ENCODE measurements at regions not wholly inside any gene's neighbourhood (a gene's known extent, or its start where the extent isn't known, plus 50 kb on each side); places are given as distances from the start of the nearest gene placed in this dataset.

DNA sequence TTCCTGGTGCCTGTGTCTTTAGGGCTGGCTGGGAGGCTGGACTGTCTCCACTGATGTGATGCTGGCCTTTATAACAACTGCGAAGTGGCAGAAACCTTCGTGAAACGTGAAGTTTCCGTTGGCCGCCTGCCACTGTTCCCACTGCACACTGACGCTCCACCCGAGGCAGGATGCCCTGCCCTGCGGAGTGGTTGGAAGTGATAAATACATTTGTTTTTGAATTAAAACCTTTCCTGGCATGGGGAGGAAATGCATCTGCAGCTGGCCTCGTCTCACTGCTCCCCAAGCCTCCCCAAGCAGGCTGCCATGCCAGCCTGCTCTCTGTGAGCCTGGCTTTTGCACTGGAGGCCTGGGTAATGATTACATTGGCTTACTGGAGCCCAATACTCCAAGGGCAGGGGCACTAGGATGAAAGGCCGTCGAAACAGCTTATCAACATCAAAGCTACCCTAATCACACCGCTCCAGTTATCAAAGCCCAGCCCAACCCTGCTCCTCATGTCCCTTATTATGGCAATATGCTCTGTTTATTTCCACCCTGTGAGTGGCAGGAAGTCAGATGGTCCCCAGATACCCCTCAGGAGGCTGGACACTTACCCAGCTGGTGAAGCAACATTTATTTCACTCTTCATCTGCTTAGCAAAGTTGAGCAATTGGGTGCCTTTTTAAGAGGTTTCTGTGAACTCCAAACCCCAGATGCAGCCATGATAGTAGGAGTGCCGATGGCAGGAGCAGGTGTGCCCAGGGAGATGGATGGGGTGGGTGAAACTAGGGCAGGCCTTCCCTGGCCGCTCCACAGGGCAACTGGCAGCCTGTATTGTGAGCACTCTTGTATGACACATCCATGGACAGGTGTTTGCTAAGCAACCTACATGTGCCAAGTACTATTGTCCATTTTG lies 97.4 kb upstream of the ITGA6 start:
- H3K9me3 Mint-ChIP-seq: no peaks in the 10 kb centered on the region
- no peak overlapping the region for H3K4me3 Mint-ChIP-seq
- peaks cover 12% of the 10 kb centered on the region for H3K27me3 Mint-ChIP-seq (ENCODE audit: low read depth)
- H3K36me3 Mint-ChIP-seq (ENCODE audit: low read depth): no peaks in the 10 kb centered on the region
- H3K4me1 Mint-ChIP-seq: peaks cover 20% of the 10 kb centered on the region
- no peak overlapping the region for H3K27ac Mint-ChIP-seq
- TF ChIP-seq CTCF (IDR thresholded peaks at IDR 0.05; ENCODE audit: unreplicated experiment in 3 of 3): no peak

DNA sequence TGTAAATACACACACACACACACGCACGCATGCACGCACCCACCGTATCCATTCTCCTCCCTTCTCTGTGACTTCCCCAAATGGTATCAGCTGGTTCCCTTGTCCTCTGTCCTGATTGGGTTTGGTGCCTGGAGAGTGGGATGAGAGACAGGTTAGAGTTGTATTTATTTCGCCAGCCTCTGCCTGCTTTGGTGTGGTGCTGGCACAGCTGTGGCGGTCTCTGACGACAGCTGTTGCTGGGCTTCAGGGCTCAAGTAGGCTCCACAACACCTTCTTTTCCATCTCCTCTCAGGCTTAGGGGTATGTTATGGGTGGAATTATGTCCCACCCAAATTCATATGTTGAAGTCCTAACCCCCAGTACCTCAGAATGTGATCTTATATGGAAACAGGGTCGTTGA lies 94.9 kb upstream of the ITGA6 start:
- Mint-ChIP-seq H3K27ac (no peak overlapping the region), H3K27me3 (ENCODE audit: low read depth) (peaks cover 12% of the 10 kb centered on the region)

GRCh38 chr2:172333235-172333977 lies 94.0 kb upstream of the ITGA6 start:
- Mint-ChIP-seq H3K4me3 (no peak overlapping the region), H3K27ac (peak overlapping the region in 2 of 3 experiments; percentile 43 to 52), H3K4me1 (peaks cover 16% of the 10 kb centered on the region), H3K9me3 (no peaks in the 10 kb centered on the region), H3K27me3 (ENCODE audit: low read depth) (peaks cover 16% of the 10 kb centered on the region), H3K36me3 (ENCODE audit: low read depth) (no peaks in the 10 kb centered on the region)
- no peak for TF ChIP-seq CTCF (IDR thresholded peaks at IDR 0.05; ENCODE audit: unreplicated experiment in 3 of 3)

More for the DNA sequence above, 94.9 kb upstream of the ITGA6 start:
- TF ChIP-seq CTCF (IDR thresholded peaks at IDR 0.05; ENCODE audit: unreplicated experiment in 3 of 3): no peak
- no peaks in the 10 kb centered on the region for H3K36me3 Mint-ChIP-seq (ENCODE audit: low read depth)
- peaks cover 16% of the 10 kb centered on the region for H3K4me1 Mint-ChIP-seq
- no peak overlapping the region for H3K4me3 Mint-ChIP-seq
- no peaks in the 10 kb centered on the region for H3K9me3 Mint-ChIP-seq

DNA sequence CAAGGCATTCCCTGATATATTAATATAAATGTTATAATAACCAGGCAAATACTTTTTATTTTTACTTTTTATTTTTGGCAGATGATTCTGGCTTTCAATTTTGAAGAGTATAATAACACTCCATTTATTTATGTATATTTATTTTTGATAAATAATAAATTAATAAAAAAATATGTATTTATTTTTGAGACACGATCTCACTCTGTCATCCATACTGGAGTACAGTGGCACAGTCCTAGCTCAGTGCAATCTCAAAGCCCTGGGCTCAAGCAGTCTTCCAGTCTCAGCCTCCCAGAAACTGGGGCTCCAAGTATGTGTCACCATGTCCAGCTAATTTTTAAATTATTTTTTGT lies 93.4 kb upstream of the ITGA6 start:
- Mint-ChIP-seq H3K4me1 (peaks cover 19% of the 10 kb centered on the region), H3K9me3 (no peaks in the 10 kb centered on the region), H3K27ac (peak overlapping the region in 1 of 3 experiments; percentile 52), H3K27me3 (ENCODE audit: low read depth) (peaks cover 16% of the 10 kb centered on the region), H3K36me3 (ENCODE audit: low read depth) (no peaks in the 10 kb centered on the region), H3K4me3 (no peak overlapping the region)
- TF ChIP-seq CTCF (IDR thresholded peaks at IDR 0.05; ENCODE audit: unreplicated experiment in 3 of 3): no peak

DNA sequence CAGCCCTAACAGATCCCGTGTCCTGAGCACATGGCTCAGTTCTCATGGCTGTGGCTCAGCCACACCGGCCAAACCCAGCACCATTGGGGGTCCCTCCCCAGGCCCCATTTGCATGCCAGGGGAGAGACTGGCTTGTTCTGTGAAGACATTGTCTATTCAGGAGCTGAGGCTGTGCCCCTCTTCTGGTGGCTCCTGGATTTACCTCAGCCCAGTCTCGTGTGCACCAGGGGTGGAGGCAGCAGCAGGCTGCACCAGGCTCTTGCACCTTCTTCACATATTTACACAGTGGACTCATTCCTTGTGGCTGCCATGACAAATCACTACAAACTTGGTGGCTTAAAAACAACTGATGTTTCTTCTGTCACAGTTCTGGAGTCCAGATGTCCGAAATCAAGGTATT lies 92.4 kb upstream of the ITGA6 start:
- Mint-ChIP-seq H3K4me3 (no peak overlapping the region), H3K4me1 (peaks cover 29% of the 10 kb centered on the region), H3K9me3 (no peaks in the 10 kb centered on the region), H3K27me3 (ENCODE audit: low read depth) (peaks cover 15% of the 10 kb centered on the region), H3K36me3 (ENCODE audit: low read depth) (no peaks in the 10 kb centered on the region), H3K27ac (no peak overlapping the region)
- no peak for TF ChIP-seq CTCF (IDR thresholded peaks at IDR 0.05; ENCODE audit: unreplicated experiment in 3 of 3)
